Limb (tissue), 2 donors: ENCODE measurements at regions not wholly inside any gene's neighbourhood (a gene's known extent, or its start where the extent isn't known, plus 50 kb on each side); places are given as distances from the start of the nearest gene placed in this dataset.

Experiments
- DNase-seq, 2 donors: peaks; one replicate each; pipeline ENCODE4 v3.0.0-alpha.2; 2016; ENCODE audit errors: extremely low spot score in 2 of 2

GRCh38 chr4:181952478-181952877, 290.7 kb upstream of the TENM3 start:
- no peak for DNase-seq

- DNase-seq, result no peak
These were observed 286.7 kb upstream of the TENM3 start for GRCh38 chr4:181956512-181956911.

- DNase-seq, result peak in 1 of 2 donors; percentile 23
These were observed 286.1 kb upstream of the TENM3 start for GRCh38 chr4:181957088-181957487.

- no peak for DNase-seq
These were observed 284.8 kb upstream of the TENM3 start for GRCh38 chr4:181958446-181958845.

GRCh38 chr4:181959121-181959520, 284.1 kb upstream of the TENM3 start:
- DNase-seq, result no peak

- no peak for DNase-seq
These were observed 282.8 kb upstream of the TENM3 start for GRCh38 chr4:181960384-181960783.

- peak in 1 of 2 donors; percentile 61 for DNase-seq
These were observed 280.9 kb upstream of the TENM3 start for GRCh38 chr4:181962321-181962720.

GRCh38 chr4:181964731-181965130, 278.5 kb upstream of the TENM3 start:
- DNase-seq, result no peak

GRCh38 chr4:181966104-181966551, 277.1 kb upstream of the TENM3 start:
- DNase-seq, result no peak

GRCh38 chr4:181967401-181967800, 275.8 kb upstream of the TENM3 start:
- no peak for DNase-seq

GRCh38 chr4:181968371-181968770, 274.8 kb upstream of the TENM3 start:
- DNase-seq, result no peak

- no peak for DNase-seq
These were observed 274.1 kb upstream of the TENM3 start for GRCh38 chr4:181969151-181969550.

GRCh38 chr4:181970366-181970765, 272.8 kb upstream of the TENM3 start:
- DNase-seq, result no peak

GRCh38 chr4:181971411-181971810, 271.8 kb upstream of the TENM3 start:
- DNase-seq, result no peak

GRCh38 chr4:181971973-181972372, 271.2 kb upstream of the TENM3 start:
- no peak for DNase-seq

GRCh38 chr4:181976764-181977163, 266.4 kb upstream of the TENM3 start:
- DNase-seq, result no peak

- DNase-seq, result no peak
These were observed 260.8 kb upstream of the TENM3 start for GRCh38 chr4:181982437-181982836.

- no peak for DNase-seq
These were observed 260.3 kb upstream of the TENM3 start for GRCh38 chr4:181982856-181983255.

- DNase-seq, result no peak
These were observed 255.8 kb upstream of the TENM3 start for GRCh38 chr4:181987392-181987791.

- no peak for DNase-seq
These were observed 254.1 kb upstream of the TENM3 start for GRCh38 chr4:181989071-181989470.

GRCh38 chr4:181991369-181992108, 251.7 kb upstream of the TENM3 start:
- DNase-seq, result no peak

- DNase-seq, result no peak
These were observed 244.6 kb upstream of the TENM3 start for GRCh38 chr4:181998398-181999295.

GRCh38 chr4:182000077-182000476, 243.1 kb upstream of the TENM3 start:
- DNase-seq, result no peak
